RWPE2 (cell line): ENCODE measurements at regions not wholly inside any gene's neighbourhood (a gene's known extent, or its start where the extent isn't known, plus 50 kb on each side); places are given as distances from the start of the nearest gene placed in this dataset.
A peak's percentile ranks its signal among the peaks of the same experiment; 100 is the strongest.

Experiments
- ATAC-seq: fragments of 200-7000 bp; cut with Tn5 transposase; 3 replicates; pipeline ENCODE4 v1.9.1; 2021; ENCODE audit warnings: low read depth
- DNase-seq: peaks from one replicate; pipeline ENCODE4 v3.0.0-alpha.2; 2020; ENCODE audit warnings: low spot score
- H3K27ac ChIP-seq: fragments of 450-650 bp; 2 replicates; pipeline ENCODE4 v1.5.1; 2017; ENCODE audit warnings: mild to moderate bottlenecking; ENCODE audit not compliant: poor library complexity, severe bottlenecking
- H3K27me3 ChIP-seq: fragments of 250-450 bp; sonication (Bioruptor Pico); 2 replicates; pipeline ENCODE4 v1.5.1; 2021; ENCODE audit warnings: mild to moderate bottlenecking, moderate library complexity; ENCODE audit not compliant: insufficient read depth, poor library complexity, severe bottlenecking
- H3K36me3 ChIP-seq: fragments of 250-450 bp; sonication (Bioruptor Pico); 2 replicates; pipeline ENCODE4 v1.5.1; 2020; ENCODE audit warnings: low read depth, mild to moderate bottlenecking, moderate library complexity
- H3K4me1 ChIP-seq: fragments of 250-450 bp; sonication (Bioruptor Pico); 2 replicates; pipeline ENCODE4 v1.5.1; 2021; ENCODE audit warnings: mild to moderate bottlenecking, moderate library complexity; ENCODE audit not compliant: insufficient read depth, poor library complexity, severe bottlenecking
- H3K4me3 ChIP-seq: fragments of 250-450 bp; sonication (Bioruptor Pico); 2 replicates; pipeline ENCODE4 v1.5.1; 2021; ENCODE audit warnings: mild to moderate bottlenecking, moderate library complexity; ENCODE audit not compliant: severe bottlenecking
- H3K9me3 ChIP-seq: fragments of 250-450 bp; sonication (Bioruptor Pico); 2 replicates; pipeline ENCODE4 v1.5.1; 2021; ENCODE audit warnings: mild to moderate bottlenecking, moderate library complexity; ENCODE audit not compliant: severe bottlenecking
- TF ChIP-seq, protein P1 (sequence below): fragments of 450-650 bp; IDR thresholded peaks from one replicate; pipeline ENCODE4 v1.5.1; 2017; ENCODE audit warnings: mild to moderate bottlenecking, moderate library complexity; ENCODE audit not compliant: poor library complexity, severe bottlenecking

DNA sequence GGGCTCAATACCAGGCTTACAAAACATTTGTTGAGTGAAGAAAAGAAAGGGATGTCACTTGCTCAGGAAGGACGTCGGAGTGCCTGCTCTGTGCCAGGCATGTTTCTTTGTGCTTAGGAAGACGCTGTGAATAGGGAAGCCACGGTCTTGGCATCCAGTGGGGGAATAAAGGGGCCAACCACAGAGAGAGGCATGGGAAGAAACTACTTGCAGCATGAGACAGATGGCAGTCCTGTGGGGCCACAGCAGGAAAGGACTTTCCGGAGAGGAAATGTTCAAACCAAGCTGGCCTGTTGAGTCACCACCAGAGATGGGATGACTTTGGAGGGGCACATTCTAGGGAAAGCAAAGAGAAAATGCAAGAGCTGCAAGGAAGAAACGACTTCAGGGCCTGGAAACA is 173.2 kb downstream of the CDH26 start:
- Histone ChIP-seq H3K4me1 (peaks cover 8% of the 10 kb centered on the region), H3K27me3 (peaks cover 5% of the 10 kb centered on the region)
- TF ChIP-seq, protein P1, sequence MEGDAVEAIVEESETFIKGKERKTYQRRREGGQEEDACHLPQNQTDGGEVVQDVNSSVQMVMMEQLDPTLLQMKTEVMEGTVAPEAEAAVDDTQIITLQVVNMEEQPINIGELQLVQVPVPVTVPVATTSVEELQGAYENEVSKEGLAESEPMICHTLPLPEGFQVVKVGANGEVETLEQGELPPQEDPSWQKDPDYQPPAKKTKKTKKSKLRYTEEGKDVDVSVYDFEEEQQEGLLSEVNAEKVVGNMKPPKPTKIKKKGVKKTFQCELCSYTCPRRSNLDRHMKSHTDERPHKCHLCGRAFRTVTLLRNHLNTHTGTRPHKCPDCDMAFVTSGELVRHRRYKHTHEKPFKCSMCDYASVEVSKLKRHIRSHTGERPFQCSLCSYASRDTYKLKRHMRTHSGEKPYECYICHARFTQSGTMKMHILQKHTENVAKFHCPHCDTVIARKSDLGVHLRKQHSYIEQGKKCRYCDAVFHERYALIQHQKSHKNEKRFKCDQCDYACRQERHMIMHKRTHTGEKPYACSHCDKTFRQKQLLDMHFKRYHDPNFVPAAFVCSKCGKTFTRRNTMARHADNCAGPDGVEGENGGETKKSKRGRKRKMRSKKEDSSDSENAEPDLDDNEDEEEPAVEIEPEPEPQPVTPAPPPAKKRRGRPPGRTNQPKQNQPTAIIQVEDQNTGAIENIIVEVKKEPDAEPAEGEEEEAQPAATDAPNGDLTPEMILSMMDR, result no peak

DNA sequence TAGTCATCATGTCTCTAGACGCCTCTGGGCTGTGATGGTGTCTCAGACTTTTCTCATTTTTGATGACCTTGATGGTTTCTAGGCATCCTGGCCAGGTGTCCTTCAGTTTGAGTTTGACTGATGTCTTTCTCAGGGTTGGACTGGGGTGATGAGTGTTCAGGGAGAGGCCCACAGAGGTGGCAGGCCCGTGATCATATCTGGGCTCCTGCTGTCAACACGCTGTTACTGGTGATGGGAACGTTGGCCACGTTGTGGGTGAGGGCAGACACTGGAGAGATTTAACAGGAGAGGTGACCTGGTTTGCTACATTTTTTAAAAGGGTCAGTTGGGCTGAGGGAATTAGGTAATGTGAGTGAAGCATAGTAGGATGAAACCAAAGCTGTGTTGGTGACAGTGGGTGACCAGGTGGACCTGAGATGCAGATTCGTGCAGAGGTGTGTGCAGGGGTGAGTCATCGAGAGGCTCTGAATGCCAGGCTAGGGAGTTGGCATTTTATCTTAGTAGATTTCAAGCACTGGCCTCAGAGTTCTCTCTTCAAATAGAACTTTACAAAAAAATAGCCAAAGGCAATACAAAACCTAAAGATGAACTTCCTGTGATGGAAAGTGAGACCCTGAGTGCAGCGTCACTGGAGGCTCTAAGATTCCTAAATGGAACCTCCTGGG is 174.1 kb downstream of the CDH26 start:
- TF ChIP-seq, protein P1, result no peak

More for the DNA sequence above, 173.2 kb downstream of the CDH26 start:
- H3K9me3 ChIP-seq, result no peaks in the 10 kb centered on the region
- DNase-seq (peak; percentile 55), ATAC-seq (no peak)
- H3K4me3 ChIP-seq, result no peak overlapping the region
- no peaks in the 10 kb centered on the region for H3K36me3 ChIP-seq
- no peak overlapping the region for H3K27ac ChIP-seq

DNA sequence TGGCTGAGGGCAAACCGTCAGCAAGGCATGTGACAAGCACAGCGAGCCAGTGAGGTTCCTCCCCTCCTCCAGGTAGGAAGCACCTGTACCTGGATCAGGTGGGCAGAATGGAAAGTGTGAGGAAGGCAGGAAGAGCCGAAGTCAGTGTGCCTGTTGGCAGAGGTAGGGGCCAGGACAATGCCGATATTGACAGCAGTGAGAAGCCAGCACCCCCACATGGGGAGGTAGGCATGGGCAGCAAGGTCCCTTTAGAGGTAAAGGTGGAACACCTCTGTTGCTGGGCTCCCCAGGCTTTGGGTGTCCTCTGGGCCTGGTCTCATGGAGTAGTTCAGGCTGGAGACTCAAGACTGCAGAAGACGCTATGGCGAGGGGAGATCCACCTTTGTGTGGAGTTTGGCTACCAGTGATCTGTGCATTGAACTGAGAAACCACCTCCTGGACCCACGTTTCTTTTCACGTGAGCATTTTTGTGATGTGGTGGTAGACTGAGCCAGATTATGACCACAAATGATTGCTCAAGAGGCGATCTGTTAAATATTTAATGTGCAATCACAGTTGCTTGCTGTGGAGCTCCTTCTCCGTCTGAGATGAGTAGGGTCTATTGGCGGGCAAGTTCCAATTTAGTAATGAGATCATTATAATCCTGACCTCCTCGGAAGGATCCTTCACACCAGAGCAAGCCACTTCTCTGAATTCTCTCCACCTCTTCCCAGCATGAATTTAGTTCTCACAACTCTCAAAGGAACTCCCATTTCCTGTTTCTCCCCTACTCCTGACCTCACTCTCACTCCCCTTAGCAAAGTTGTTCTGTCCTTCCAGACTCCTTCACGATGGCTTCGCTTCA is 174.8 kb downstream of the CDH26 start:
- peak; percentile 4; the same call in 1 of the 3 replicates for ATAC-seq
- Histone ChIP-seq H3K27me3 (peaks cover 5% of the 10 kb centered on the region), H3K4me3 (no peak overlapping the region), H3K4me1 (peaks cover 8% of the 10 kb centered on the region), H3K9me3 (no peaks in the 10 kb centered on the region), H3K36me3 (no peaks in the 10 kb centered on the region), H3K27ac (no peak overlapping the region)
- TF ChIP-seq, protein P1, result no peak
- DNase-seq, result peak; percentile 64

More for the DNA sequence above, 174.1 kb downstream of the CDH26 start:
- DNase-seq (peak; percentile 67), ATAC-seq (peak; percentile 71)
- Histone ChIP-seq H3K4me1 (peaks cover 8% of the 10 kb centered on the region), H3K36me3 (no peaks in the 10 kb centered on the region), H3K27ac (no peak overlapping the region), H3K27me3 (peaks cover 5% of the 10 kb centered on the region), H3K9me3 (no peaks in the 10 kb centered on the region), H3K4me3 (no peak overlapping the region)

DNA sequence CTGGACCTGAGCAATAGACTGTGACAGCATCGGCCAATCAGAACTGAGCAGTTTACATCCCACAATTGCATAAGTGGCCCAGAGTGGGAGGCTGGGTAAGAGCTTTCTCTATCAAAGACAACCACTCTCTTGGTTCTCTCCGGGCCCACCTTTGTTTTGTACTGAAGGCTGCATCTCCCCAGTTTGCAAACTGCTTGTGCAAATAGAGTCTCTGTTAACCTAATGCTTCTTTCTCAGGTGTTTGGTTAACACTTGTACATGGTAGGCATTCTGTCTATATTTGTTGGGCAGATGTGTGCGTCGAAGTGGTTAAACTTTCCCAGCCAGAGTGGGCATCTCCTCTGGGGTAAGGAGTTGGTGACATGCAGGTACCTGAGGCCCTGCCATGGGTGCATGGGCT is 177.1 kb downstream of the CDH26 start:
- Histone ChIP-seq H3K4me1 (peaks cover 8% of the 10 kb centered on the region), H3K27me3 (no peaks in the 10 kb centered on the region), H3K36me3 (no peaks in the 10 kb centered on the region), H3K27ac (no peak overlapping the region), H3K9me3 (no peaks in the 10 kb centered on the region), H3K4me3 (no peak overlapping the region)
- DNase-seq (no peak), ATAC-seq (no peak)
- TF ChIP-seq, protein P1, result no peak
